GM10248 (cell line): ENCODE measurements at regions not wholly inside any gene's neighbourhood (a gene's known extent, or its start where the extent isn't known, plus 50 kb on each side); places are given as distances from the start of the nearest gene placed in this dataset.
"Not testable (repeated sequence)": the region's sequence is repeated elsewhere in the genome, so short reads cannot be mapped to it uniquely, and the experiment has no call there.

ENCODE experiments used
- CTCF ChIA-PET: fragments of 300-600 bp; sonication (Branson Sonifier 250); formaldehyde crosslinking; extraction: SDS; loops from one replicate; lab custom pipeline; 2021; ENCODE audit warnings: antibody characterized with exemption; lab: Yijun Ruan, JAX
- POLR2A ChIA-PET: fragments of 350-650 bp; sonication (Branson Sonifier 250); formaldehyde crosslinking; extraction: SDS; loops from one replicate; lab custom pipeline; 2020; ENCODE audit warnings: antibody characterized with exemption; lab: Yijun Ruan, JAX
- DNase-seq: peaks from one replicate; pipeline ENCODE4 v3.0.0; 2012; ENCODE audit errors: extremely low spot score
- TF ChIP-seq, protein P1 (sequence below): IDR thresholded peaks from 2 replicates; pipeline ENCODE4 v1.5.1; 2012; ENCODE audit warnings: mild to moderate bottlenecking, low read depth; ENCODE audit errors: extremely low read depth, missing control alignments, control extremely low read depth

DNA sequence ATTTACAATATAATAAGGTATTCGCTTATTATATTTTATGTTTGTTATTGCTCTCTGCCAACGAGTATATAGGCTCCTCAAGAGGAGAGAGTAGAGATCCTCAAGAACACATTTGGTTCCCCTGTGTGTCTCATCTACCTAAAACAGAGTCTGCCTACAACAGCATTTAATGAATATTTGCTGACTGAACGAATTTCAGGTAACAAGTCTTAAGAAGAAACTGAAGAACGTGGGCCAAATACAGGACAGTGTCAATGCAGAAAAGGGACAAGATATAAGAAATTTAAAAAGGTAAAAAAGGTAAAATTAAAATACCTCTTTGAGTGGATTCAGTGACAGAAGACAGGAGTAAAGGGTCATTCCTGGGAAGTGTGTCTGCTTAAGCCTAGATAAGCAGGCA is 129.2 kb downstream of the HNMT start:
- TF ChIP-seq, protein P1, sequence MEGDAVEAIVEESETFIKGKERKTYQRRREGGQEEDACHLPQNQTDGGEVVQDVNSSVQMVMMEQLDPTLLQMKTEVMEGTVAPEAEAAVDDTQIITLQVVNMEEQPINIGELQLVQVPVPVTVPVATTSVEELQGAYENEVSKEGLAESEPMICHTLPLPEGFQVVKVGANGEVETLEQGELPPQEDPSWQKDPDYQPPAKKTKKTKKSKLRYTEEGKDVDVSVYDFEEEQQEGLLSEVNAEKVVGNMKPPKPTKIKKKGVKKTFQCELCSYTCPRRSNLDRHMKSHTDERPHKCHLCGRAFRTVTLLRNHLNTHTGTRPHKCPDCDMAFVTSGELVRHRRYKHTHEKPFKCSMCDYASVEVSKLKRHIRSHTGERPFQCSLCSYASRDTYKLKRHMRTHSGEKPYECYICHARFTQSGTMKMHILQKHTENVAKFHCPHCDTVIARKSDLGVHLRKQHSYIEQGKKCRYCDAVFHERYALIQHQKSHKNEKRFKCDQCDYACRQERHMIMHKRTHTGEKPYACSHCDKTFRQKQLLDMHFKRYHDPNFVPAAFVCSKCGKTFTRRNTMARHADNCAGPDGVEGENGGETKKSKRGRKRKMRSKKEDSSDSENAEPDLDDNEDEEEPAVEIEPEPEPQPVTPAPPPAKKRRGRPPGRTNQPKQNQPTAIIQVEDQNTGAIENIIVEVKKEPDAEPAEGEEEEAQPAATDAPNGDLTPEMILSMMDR: no peak
- ChIA-PET CTCF (no interaction called here), POLR2A (no interaction called here)
- DNase-seq: no peak

DNA sequence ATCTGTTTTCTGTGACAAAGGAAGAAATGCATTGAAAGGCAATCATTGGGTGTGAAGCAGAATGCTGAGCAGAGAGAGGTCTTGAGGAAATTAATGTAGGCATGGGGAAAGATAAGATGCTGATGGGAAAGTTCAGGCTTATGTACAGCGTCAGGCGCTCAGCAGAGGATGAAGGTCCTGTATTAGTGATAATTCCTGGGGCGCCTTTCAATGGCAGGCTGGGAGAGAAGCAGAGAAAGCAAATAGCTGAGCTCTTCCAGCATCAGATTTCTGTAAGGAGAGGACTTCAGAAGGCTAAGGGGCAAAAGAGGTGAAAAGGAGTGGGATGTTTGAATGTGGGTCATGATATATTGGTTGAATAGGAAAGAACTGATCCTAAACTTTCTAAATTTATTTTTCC is 129.8 kb downstream of the HNMT start:
- TF ChIP-seq, protein P1: no peak
- POLR2A ChIA-PET: no interaction called here
- CTCF ChIA-PET: no interaction called here
- DNase-seq: no peak

DNA sequence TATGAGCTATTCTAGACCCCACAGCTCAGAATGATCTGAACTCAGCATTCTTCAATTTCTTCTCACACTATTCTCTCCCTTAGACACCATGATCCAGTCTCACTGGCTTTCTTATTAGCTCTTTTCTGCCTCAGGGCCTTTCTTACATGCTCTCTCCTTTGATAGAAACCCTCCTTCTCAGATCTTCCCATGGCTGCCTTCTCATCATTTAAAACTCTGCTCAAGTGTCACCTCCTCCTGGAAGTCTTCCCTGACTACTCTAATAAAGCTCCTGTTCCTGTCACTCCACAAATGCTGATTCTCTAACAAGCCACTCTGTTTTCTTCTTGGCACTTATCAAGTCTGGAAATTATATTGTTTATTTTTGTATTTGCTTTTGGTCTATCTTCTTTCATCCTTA is 131.1 kb downstream of the HNMT start:
- CTCF ChIA-PET: interaction anchor here (1.2 to 1.4 kb wide), 2 partner anchors 12 to 15 kb away, joined by 3 to 4 read pairs; no protein-coding TSS in a partner anchor
- POLR2A ChIA-PET: no interaction called here
- TF ChIP-seq, protein P1: no peak

DNA sequence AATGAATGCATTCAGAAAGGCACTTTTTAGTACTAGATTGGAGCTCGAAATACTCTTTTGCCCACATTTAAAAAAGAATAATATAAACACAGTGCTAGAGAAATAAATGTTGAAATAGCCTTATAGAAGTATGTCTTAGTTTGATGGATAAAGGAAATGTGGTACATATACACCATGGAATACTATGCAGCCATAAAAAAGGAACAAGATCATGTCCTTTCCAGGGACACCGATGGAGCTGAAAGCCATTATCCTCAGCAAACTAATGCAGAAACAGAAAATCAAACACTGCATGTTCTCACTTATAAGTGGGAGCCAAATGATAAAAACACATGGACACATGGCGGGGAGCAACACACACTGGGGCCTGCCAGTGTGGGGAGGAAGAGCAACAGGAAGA is 135.0 kb downstream of the HNMT start:
- CTCF ChIA-PET: interaction anchor here (1.7 kb wide), 1 partner anchor 9 kb away, joined by 4 read pairs; no protein-coding TSS in a partner anchor
- POLR2A ChIA-PET, DNase-seq: not testable (repeated sequence)

More for the DNA sequence above, 131.1 kb downstream of the HNMT start:
- no peak for DNase-seq

DNA sequence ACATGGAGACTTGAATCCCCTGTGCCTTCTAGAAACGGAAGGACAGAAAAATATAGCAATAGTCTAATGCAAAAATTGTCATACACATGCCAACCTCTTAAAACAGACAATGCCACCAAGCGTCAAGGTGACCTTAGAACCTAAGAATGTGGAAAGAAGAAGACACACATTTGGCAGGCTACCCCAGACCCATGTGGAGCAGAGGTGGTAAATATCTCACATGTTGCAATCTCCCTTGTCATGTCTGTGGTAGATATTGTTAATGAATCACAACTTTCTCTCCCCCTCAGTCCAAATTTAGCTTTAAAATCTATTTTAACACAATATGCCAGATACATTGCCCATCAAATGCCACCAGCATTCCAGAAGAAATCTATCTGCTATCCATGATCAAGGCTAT is 137.4 kb downstream of the HNMT start:
- ChIA-PET CTCF (interaction anchor here (1.0 to 1.6 kb wide), 2 partner anchors 11 kb away, joined by 3 to 6 read pairs; no protein-coding TSS in a partner anchor), POLR2A (interaction anchor here (0.6 kb wide), 1 partner anchor 1761 kb away, joined by 3 read pairs; no protein-coding TSS in a partner anchor)
- TF ChIP-seq, protein P1: no peak
- no peak for DNase-seq

DNA sequence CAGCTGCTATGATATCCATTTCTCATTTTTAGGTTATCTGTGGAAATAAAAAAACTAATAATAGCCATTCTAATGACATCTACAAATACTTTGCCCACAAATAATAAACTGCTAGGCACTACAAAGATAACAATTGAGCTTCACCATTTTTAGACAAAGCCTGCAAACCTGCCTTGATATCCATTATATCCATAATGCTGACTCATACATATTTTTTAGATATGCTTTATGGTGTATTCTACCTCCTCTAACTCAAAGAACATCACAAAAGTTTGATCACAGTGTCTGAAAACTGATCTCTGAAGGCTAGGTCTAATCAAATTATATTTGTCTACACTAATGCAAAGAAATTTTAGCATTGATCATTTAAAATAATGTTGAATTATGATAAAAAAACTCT is 138.4 kb downstream of the HNMT start:
- ChIA-PET POLR2A (interaction anchor here (0.6 kb wide), 1 partner anchor 396 kb away, joined by 4 read pairs; no protein-coding TSS in a partner anchor), CTCF (interaction anchor here (1.0 to 1.6 kb wide), 2 partner anchors 10 to 11 kb away, joined by 3 to 6 read pairs; no protein-coding TSS in a partner anchor)
- TF ChIP-seq, protein P1: no peak
- DNase-seq: no peak

DNA sequence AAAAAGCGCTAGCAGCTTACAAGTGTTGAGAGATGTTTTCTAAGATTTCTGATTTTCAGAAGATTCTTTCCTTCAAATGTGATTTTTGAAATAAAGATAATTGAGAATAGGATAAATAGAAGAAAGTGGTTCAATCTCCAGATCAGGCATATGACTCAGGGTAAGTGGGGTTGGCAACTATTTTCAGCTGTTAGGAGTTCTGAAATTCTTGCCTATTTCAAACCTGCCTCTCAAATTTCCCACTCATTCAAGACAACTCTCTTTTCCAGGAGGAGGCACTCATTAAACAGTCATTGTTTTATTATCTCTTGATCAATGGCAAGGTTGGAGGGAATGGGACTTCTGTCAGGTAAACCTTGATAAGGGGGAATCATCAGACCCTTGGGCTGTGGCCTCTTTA is 138.9 kb downstream of the HNMT start:
- POLR2A ChIA-PET: interaction anchor here (0.6 kb wide), 1 partner anchor 395 kb away, joined by 4 read pairs; no protein-coding TSS in a partner anchor
- TF ChIP-seq, protein P1: no peak
- CTCF ChIA-PET: interaction anchor here (1.6 to 2.5 kb wide), 2 partner anchors 12 kb away, joined by 6 to 10 read pairs; no protein-coding TSS in a partner anchor
- no peak for DNase-seq
